NCI-H146 treated with DMSO at 0.1 percent for 48 hours (cell line): ENCODE measurements at regions not wholly inside any gene's neighbourhood (a gene's known extent, or its start where the extent isn't known, plus 50 kb on each side); places are given as distances from the start of the nearest gene placed in this dataset.

Experiments used
- DNase-seq: peaks from one replicate; lab custom pipeline; 2025; ENCODE audit not compliant: unreplicated experiment; lab: John Stamatoyannopoulos, UW

- no peak for DNase-seq
These were observed 137.9 kb downstream of the SLC4A3 start for GRCh38 chr2:219765231-219765911.

DNA sequence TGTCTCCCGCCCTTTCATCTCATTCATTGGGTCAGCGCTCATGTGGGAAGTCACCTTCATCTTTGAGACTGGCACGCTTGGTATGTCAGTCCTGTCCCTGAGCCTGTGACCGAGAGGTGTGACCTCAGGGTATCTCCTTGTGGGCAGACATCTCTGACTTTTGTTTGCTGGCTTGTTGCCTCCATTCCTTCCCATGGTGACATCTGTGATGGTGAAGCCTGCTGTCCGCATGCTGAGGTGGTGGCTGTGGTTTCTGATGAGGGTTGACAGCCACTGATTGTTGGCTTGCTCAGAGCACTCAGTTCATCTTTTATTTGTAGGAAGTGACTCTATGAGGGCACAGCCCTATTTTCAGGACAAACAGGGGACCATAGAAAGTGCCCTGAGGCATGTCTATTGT is 139.2 kb downstream of the SLC4A3 start:
- no peak for DNase-seq

DNA sequence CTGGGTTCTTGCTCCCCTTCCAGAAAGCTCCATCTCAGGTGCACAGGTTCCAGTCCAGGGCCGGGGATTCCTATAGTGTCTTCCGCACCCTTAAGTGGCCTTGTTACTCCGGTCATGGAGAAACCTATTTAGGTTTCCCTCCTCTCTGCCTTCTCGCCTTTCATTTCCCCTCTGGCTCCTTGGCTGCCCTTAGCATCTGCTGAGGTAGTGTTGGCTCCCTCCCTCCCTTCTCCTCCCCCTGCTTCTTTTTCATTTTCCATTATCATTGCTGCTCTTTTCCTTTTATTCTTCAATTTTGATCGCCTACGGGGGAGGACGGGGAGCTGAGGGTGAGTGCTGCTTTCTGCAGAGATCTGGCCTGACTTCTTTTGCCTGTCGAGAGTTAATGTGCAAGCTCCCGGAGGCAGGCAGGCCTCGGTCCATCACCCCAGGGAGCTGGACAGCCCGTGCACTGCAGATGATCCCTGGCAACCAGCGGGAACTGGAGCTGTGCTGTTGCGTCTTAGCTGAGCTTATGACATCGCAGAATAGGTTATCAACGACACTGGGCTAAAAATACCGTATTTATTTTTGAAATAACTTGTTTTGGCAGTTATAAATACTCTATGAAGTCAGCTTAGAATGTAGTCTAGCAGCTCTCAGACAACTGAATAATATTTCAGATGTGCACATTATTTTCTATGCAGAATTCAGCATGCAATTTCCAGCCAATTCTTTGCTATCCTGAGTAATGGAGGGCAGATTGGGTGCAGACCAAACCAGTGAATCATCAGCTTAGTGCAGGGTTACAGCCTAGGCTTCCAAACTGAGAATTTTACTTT is 141.9 kb downstream of the SLC4A3 start:
- no peak for DNase-seq

DNA sequence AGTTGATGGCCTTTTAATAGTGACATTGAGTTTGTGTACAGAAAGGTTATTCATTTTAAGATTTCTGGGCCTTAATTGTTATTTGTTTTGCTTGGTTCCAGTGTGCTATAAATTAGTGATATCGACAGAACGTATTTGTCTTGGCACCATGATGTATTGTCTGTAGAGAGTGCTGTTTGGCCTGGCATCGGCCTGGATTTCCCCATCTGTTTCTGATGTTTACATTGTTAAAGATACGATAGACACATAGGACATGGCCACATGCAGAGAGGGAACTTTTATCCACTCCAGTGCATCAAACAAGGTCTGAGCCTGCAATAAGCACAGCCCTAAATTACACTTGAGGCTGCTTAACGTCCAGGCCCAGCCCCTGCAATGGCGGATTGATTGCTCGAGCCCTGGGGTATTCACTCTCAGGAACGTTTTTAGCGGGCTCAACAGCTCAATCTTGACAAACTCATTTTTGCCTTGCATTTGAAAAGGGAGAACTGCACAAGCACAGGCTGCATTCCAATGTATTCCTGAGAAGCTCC is 144.7 kb downstream of the SLC4A3 start:
- DNase-seq, result peak; percentile 8

- no peak for DNase-seq
These were observed 145.3 kb downstream of the SLC4A3 start for GRCh38 chr2:219772697-219773096.

- no peak for DNase-seq
These were observed 148.1 kb downstream of the SLC4A3 start for GRCh38 chr2:219775506-219775905.

DNA sequence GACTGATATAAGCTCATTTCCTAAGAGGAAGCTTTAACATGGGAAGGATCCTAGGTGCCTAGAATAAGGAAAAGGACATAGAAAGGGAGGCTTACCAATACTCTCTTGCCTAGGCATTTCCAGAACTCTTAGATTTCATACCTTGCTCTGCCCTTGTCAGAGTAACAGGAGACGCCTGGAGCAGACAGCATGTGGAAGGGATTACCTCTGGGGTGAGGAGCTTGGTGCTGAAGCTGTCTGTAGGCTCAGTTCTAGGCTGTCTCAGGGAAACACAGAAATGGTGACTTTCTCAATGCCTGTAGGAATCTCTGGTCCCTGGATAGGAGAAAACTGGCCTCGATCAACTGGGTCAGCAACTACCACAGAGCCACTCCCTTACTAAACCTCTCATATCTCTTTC is 150.0 kb downstream of the SLC4A3 start:
- no peak for DNase-seq

- no peak for DNase-seq
These were observed 150.8 kb downstream of the SLC4A3 start for GRCh38 chr2:219778189-219778588.

GRCh38 chr2:219782737-219783348 is 155.4 kb downstream of the SLC4A3 start:
- no peak for DNase-seq

DNA sequence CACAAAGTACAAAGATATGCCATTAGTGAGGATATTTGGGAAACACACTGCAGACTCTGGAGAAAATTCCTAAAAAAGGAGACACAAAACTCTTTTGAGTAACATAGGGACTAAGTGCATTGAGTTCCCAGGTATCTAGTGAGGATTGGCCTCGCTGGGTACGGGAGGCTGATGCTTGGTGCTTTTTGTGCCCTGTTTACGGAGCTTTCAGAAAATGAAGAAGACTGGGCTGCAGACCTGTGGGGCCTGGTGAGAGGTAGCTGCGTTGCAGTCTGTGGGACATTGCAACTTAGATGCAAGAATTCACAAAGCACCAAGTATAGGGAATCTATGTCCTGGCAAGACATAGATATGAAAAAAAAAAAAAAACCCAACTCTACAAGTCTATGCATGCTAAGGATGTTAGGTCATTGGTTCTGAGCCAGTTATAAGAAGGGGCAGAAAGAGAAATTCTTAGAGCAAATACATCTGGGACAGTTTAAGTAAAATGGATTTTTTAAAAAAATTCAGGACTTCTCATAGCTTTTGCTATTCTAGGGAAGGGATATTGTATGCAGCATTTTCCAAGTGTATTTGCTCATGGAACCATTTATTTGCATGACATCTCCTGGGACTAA is 156.0 kb downstream of the SLC4A3 start:
- DNase-seq, result no peak

DNA sequence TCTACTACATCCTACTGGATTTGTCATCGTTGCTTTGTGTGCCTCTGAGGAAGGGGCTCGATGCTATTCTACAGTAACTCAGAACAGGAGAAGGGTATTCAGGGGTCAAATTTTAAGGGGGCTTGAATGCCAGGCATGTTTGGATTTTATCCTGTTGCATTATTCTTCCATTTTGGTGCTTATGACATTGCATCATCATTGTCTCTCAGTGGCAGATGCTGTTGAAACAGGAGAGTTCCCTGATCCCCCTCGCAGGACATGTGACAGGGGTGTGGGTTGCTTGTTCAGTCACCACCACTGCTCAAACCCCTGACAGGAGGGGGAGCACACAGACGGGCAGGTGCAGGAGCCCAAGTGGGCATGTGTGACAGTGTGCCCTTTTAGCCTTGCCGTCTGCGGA is 156.7 kb downstream of the SLC4A3 start:
- no peak for DNase-seq

DNA sequence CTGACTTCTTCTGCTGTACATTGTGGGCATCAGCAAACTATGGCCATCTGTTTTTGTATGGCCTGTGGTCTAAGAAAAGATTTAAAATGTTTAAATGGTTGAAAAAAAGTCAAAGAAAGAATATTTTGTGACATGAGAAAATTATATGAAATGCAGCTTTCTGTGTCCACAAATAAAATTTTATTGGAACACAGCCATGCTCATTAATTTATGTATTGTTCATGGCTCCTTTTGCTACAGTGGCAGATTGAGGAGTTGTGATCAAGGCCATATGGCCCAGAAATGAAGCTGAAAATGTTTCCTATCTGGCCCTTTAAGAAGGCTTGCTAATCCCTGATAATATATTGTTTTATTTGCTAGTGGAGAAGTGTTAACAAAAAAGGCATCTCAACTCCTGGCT is 162.0 kb downstream of the SLC4A3 start:
- DNase-seq, result no peak

DNA sequence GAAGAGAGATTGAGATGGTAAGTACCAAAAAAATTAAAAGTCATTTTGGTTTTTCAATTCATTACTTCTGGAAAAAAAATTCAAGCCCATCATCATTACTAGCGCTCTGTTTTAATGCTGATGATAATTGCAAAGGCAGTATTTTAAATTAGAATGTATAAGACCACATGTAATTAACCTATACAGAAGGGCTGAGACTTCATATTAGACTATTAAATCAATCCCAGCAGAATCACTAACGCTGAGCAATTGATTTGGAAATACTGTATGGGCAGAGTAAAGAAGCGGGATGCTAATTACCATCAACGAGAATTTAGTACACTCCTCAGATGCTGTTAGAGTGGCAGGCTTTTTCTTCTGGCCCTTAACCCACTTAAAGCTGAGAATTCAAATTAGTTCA is 165.0 kb downstream of the SLC4A3 start:
- DNase-seq, result no peak

DNA sequence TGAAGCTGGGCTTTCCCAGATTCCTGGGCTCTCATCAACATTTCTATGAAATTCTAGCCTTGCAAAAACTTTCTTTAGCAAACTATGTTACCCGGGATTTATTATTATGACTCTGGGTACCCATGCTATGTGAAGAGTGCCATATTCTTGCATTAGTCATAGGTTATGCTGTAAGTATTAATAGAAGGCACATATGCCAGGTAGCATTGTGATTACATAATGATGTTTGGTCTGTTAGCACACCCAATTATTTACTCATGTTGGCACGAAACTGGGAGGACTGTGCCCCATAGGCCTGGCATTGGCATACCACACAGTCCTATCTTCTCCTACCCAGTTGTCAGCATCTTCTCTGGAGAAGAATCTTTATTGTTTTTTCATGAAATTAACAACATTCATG is 171.0 kb downstream of the SLC4A3 start:
- no peak for DNase-seq

- no peak for DNase-seq
These were observed 175.9 kb downstream of the SLC4A3 start for GRCh38 chr2:219803294-219803693.

DNA sequence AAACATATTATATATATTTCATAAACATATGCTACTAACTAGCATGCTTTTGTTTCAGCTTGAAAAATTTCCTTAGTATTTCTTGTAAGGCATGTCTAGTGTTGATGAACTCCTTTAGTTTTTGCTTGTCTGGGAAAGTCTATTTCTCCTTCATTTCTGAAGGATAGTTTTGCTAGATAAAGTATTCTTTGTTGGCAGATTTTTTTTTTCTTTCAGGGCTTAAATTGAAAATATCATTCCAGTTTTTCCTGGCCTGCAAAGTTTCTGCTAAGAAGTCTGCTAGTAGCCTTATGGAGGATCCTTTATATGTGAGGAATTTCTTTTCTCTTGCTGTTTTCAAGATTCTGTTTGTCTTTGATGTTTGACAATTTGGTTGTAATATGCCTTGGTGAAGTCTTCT is 183.5 kb downstream of the SLC4A3 start:
- no peak for DNase-seq

DNA sequence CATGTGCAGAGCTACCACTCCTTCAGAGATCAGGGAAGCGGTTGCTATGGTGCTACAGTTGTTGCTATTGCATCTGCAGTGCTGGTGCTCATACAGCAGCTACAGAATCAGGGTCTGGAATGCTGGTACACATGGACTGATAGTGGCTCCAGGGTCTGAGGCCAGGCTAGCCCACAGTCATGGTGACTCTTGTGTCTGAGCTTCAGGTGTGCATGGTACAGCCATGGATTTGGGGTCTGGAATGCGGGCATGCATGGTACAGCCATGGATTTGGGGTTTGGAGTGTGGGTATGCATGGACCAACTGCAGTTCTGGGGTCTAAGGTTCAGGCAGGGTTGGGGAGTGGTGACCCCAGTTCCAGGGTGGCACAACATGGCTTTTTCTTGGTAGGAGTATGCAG is 185.2 kb downstream of the SLC4A3 start:
- DNase-seq, result no peak

GRCh38 chr2:219820767-219821166 is 193.3 kb downstream of the SLC4A3 start:
- no peak for DNase-seq

DNA sequence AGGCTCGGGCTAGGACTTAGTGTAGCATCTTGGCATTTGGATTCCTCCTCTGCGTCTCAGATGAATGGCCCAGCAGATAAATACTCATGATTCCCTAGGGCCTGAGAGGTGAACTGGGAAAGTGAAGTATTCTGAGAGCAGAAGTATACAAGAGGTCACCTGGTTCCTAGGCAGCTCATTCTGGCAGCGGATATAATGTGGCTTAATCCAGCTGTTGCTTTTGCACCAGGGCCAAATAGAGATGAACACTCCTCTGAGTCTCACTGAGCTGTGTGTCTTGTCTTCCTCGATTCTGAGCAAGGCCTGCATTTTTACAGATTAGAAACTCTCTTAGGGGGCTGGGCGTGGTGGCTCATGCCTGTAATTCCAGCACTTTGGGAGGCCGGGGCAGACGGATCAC is 196.1 kb downstream of the SLC4A3 start:
- DNase-seq, result no peak

DNA sequence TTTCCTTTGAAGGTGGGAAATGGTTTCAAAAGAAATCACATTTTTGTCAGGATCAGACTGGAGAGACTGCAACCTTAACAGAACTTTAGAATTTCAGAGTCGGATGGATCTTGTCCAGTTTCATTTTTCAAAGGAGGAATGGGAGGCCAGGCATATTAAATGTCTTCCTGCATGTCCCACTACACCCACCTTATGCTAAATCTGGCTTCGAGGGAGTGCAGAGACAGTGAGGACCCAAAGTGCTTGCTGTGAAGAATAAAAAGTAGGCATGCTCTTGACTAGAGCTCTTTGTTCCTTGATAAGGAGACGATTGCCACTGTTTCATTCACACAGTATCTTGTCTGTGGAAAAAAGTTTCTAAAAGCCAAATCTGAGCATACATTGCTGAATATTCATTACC is 197.6 kb downstream of the SLC4A3 start:
- no peak for DNase-seq

DNA sequence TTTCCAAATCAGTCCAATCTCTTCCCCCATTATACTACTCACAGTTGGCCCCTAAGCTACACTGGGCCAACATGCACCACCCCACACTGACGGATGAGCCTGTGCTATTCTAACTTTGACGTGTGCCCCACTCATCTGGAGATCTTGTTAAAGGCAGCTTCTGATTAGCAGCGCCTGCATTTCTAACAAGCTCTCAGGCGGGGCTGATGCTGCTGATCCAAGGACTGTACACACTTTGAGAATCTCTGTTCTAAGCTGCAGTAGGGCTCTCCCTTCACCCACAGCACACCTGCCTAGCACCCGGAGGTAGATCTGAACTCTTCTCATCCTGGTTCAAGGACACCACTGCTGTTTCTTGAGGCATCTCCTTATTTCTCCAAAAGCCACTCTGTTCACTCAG is 200.7 kb downstream of the SLC4A3 start:
- no peak for DNase-seq
